HFF-Myc (cell line): ENCODE measurements at regions not wholly inside any gene's neighbourhood (a gene's known extent, or its start where the extent isn't known, plus 50 kb on each side); places are given as distances from the start of the nearest gene placed in this dataset.
"Not testable (repeated sequence)": the region's sequence is repeated elsewhere in the genome, so short reads cannot be mapped to it uniquely, and the experiment has no call there.

Experiments used
- DNase-seq: peaks from one replicate; pipeline ENCODE4 v3.0.0-alpha.2; 2011; ENCODE audit warnings: low read depth; ENCODE audit errors: extremely low read depth
- H3K4me3 ChIP-seq: replicated peaks from 2 replicates; pipeline ENCODE4 v1.5.1; 2011; ENCODE audit warnings: low read depth, mild to moderate bottlenecking, control low read depth, low read length
- CTCF ChIP-seq: IDR thresholded peaks from 2 replicates; pipeline ENCODE4 v1.5.1; 2012; ENCODE audit warnings: mild to moderate bottlenecking, low read depth, low read length, control low read depth; ENCODE audit errors: missing control alignments

GRCh38 chr1:182255494-182255893 is 136.1 kb downstream of the GLUL start:
- no peak overlapping the region for H3K4me3 ChIP-seq
- DNase-seq: no peak
- TF ChIP-seq CTCF: no peak

DNA sequence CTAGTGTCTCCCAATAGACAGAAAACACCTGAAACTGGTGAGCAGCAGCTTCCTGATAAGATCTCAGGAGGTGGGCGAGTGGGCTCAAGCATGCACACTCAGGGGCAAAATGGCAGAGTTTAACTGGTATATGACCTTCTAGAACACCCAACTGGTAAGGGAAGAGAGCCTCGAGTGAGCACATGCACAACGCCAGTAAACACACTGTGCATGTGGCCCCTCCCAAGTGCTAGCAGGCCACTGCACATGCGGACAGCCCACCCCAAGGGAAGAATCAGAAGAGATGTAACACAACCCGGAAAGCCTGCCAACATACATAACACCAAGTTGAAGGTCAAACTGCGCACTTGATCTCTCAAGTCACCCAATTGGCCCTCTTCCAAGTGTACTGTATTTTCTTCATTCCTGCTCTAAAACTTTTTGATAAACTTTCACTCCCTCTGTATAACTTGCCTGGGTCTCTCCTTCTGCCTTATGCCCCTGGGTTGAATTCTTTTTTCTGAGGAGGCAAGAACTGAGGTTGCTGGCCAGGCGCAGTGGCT is 138.2 kb downstream of the GLUL start:
- no peak for TF ChIP-seq CTCF
- no peak for DNase-seq
- H3K4me3 ChIP-seq: no peak overlapping the region

DNA sequence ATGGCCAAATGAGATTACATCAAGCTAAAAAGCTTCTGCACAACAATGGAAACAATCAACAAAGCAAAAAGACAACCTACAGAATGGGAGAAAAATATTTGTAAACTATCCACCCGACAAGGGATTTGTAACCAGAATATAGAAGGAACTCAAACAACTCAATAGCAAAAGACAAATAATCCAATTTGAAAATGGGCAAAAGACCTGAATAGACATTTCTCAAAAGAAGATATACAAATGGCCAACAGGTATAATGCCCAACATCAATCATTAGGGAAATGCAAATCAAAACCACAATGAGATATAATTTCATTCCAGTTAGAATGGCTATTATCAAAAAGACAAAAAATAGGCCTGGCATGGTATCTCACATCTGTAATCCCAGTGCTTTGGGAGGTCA is 140.0 kb downstream of the GLUL start:
- no peak overlapping the region for H3K4me3 ChIP-seq
- DNase-seq: no peak
- TF ChIP-seq CTCF: no peak

- no peak for TF ChIP-seq CTCF
- no peak for DNase-seq
- H3K4me3 ChIP-seq: no peak overlapping the region
Measured at GRCh38 chr1:182249201-182249676, 142.4 kb downstream of the GLUL start.

- no peak overlapping the region for H3K4me3 ChIP-seq
- DNase-seq: no peak
- no peak for TF ChIP-seq CTCF
Measured at GRCh38 chr1:182248721-182249120, 142.9 kb downstream of the GLUL start.

GRCh38 chr1:182247813-182248212 is 143.8 kb downstream of the GLUL start:
- not testable (repeated sequence) for H3K4me3 ChIP-seq, DNase-seq

GRCh38 chr1:182246783-182247182 is 144.8 kb downstream of the GLUL start:
- no peak for DNase-seq
- H3K4me3 ChIP-seq: no peak overlapping the region
- no peak for TF ChIP-seq CTCF
